ENCODE measurements at regions not wholly inside any gene's neighbourhood (a gene's known extent, or its start where the extent isn't known, plus 50 kb on each side); places are given as distances from the start of the nearest gene placed in this dataset.

GRCh38 chr11:11789735-11790369 lies 51.9 kb upstream of the USP47 start:
- DNase-seq (ENCODE audit: low read depth, low spot score), result peak; percentile 51
- in situ Hi-C loops (cut with HindIII; ENCODE audit: low pct_unique_long_range_greater_than_20kb, low sequenced_read_pairs), result no loop called here

GRCh38 chr11:11788063-11788710 lies 53.6 kb upstream of the USP47 start:
- no peak for DNase-seq (ENCODE audit: low read depth, low spot score)
- in situ Hi-C loops (cut with HindIII; ENCODE audit: low pct_unique_long_range_greater_than_20kb, low sequenced_read_pairs), result no loop called here

- in situ Hi-C loops (cut with HindIII; ENCODE audit: low pct_unique_long_range_greater_than_20kb, low sequenced_read_pairs), result no loop called here
- peak; percentile 77 for DNase-seq (ENCODE audit: low read depth, low spot score)
Measured at GRCh38 chr11:11787305-11788062, 54.3 kb upstream of the USP47 start.

DNA sequence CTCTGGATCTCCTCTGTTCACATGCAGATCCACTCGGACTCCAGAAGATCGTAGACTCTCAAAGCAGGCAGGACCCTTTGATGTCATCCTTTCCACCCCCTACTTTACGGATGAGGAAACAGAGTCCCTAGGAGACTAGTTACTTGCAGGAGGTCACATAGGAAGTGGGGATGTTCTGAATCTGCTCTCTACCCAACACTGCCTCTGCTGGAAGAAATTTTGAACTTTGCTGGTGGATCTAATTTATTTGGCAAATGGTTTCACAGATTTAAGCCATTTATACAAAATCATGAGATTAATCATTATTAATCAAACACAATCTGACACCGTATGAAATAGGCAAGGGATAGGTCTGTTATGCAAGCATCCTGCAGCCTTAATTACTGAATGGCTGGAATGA lies 55.0 kb upstream of the USP47 start:
- DNase-seq (ENCODE audit: low read depth, low spot score), result peak; percentile 47
- in situ Hi-C loops (cut with HindIII; ENCODE audit: low pct_unique_long_range_greater_than_20kb, low sequenced_read_pairs), result no loop called here

- in situ Hi-C loops (cut with HindIII; ENCODE audit: low pct_unique_long_range_greater_than_20kb, low sequenced_read_pairs), result no loop called here
- DNase-seq (ENCODE audit: low read depth, low spot score), result no peak
Measured at GRCh38 chr11:11786234-11786633, 55.5 kb upstream of the USP47 start.

- in situ Hi-C loops (cut with HindIII; ENCODE audit: low pct_unique_long_range_greater_than_20kb, low sequenced_read_pairs), result no loop called here
- DNase-seq (ENCODE audit: low read depth, low spot score), result no peak
Measured at GRCh38 chr11:11782532-11783110, 59.2 kb upstream of the USP47 start.

DNA sequence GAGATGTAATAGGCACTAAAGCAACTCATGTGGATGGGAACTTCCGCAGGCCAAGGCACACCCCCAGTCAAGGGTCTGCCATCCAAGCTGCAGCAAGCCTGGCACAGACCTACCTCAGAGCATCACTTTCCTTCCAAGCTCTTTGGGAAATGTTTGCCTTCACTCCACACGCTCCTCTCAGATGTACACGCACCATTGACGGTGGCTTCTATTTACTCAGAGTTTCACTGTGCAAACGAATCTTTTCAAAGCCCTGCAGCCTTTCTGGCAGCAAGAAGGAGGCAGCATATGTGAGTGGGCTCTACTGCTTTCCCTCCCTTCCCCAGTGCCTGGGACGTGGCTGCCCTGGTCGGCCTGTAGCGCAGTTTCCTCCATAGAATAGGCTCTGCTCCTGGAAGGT lies 60.9 kb upstream of the USP47 start:
- no peak for DNase-seq (ENCODE audit: low read depth, low spot score)
- in situ Hi-C loops (cut with HindIII; ENCODE audit: low pct_unique_long_range_greater_than_20kb, low sequenced_read_pairs), result no loop called here

GRCh38 chr11:11779975-11780374 lies 61.8 kb upstream of the USP47 start:
- no peak for DNase-seq (ENCODE audit: low read depth, low spot score)
- in situ Hi-C loops (cut with HindIII; ENCODE audit: low pct_unique_long_range_greater_than_20kb, low sequenced_read_pairs), result no loop called here

DNA sequence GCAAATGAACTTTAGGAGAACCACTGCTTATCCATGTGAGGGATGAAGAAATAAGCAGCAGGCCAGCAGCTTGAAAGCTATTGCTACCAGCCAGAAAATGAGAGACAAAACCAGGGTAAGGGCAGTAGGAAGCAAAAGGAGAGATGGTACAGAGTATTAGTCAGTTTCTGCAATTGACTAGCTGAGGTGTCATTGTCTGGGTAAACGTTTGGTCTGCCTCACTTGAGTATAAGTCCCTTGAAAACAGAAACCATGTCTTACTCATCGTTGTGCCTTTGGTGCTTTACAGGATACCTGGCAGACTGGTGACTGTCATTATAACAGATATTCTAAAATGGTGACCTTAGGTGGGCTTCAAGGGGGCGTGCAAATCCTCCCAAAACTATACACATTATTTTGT lies 63.9 kb upstream of the USP47 start:
- in situ Hi-C loops (cut with HindIII; ENCODE audit: low pct_unique_long_range_greater_than_20kb, low sequenced_read_pairs), result no loop called here
- DNase-seq (ENCODE audit: low read depth, low spot score), result no peak

- in situ Hi-C loops (cut with HindIII; ENCODE audit: low pct_unique_long_range_greater_than_20kb, low sequenced_read_pairs), result no loop called here
- DNase-seq (ENCODE audit: low read depth, low spot score), result no peak
Measured at GRCh38 chr11:11776714-11777113, 65.1 kb upstream of the USP47 start.

DNA sequence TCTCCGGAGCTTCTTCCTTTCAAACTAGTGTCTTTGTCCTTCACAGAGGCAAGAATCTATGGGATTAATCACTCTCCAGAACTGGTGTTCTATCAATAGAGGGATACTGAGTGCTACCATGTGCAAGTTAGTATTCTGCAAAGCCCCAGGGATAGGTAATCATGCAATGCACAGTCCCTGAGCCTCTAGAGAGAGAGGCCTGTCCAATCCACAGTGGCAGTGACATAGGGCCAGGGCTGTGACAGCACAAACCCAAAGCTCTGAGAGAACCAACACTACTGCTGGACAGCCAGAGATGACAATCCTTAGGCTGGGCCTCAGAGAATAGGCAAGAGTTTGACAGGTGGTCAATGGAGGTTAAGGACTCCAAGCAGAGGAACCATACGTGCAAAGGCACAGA lies 66.8 kb upstream of the USP47 start:
- in situ Hi-C loops (cut with HindIII; ENCODE audit: low pct_unique_long_range_greater_than_20kb, low sequenced_read_pairs), result no loop called here
- no peak for DNase-seq (ENCODE audit: low read depth, low spot score)

DNA sequence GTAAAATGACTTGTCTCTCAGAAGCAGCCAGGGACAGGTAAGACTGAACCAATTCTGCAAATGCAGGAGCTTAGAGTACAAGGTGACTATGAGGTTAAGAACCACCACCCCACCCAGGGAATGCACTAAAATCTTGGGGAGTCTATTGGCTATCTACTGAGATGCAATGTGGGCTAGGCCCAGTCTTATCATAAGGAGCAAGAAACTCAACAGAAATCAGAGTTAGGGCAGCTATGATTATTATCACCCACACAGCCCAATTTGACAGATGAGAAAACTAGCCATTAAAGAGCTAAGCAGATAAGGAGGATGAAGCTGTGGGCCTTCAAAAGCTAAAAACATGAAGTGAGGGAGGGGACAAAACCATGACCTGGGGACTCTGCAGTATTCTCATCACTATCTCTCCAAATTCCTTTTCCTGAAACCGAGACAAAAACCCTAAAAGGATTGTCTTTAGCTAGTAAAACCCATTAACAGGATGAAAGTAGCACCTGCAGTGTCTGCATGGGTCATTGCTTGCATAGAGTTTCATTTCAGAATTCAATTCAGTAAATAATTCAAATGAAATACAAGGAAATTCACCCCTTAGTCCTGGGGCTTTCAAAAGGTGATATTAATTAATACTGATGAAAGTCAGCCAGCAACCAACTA lies 68.8 kb upstream of the USP47 start:
- in situ Hi-C loops (cut with HindIII; ENCODE audit: low pct_unique_long_range_greater_than_20kb, low sequenced_read_pairs), result no loop called here
- no peak for DNase-seq (ENCODE audit: low read depth, low spot score)

GRCh38 chr11:11770921-11771486 lies 70.8 kb upstream of the USP47 start:
- in situ Hi-C loops (cut with HindIII; ENCODE audit: low pct_unique_long_range_greater_than_20kb, low sequenced_read_pairs), result no loop called here
- DNase-seq (ENCODE audit: low read depth, low spot score), result no peak

GRCh38 chr11:11770296-11770695 lies 71.5 kb upstream of the USP47 start:
- DNase-seq (ENCODE audit: low read depth, low spot score), result no peak
- in situ Hi-C loops (cut with HindIII; ENCODE audit: low pct_unique_long_range_greater_than_20kb, low sequenced_read_pairs), result no loop called here

- in situ Hi-C loops (cut with HindIII; ENCODE audit: low pct_unique_long_range_greater_than_20kb, low sequenced_read_pairs), result no loop called here
- no peak for DNase-seq (ENCODE audit: low read depth, low spot score)
Measured at GRCh38 chr11:11769782-11770181, 72.0 kb upstream of the USP47 start.

DNA sequence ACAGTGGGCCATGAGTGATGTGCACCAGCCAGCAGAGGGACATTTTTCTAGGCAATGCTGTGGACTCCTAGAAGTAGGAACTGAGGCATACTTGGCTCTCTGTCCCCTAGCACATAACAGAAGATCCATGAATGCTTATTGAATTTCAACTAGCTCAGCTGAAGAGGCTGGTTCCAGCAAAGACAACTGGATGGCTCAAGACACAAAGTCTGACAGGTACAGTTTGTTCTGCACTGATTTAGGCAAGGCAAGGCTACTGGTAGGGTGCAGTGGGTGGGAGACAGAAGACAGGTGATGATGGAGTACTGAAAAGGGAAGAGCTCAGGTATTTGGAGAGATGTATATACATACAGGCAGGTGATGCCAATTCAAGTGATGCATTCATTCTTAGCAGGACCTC lies 72.4 kb upstream of the USP47 start:
- no peak for DNase-seq (ENCODE audit: low read depth, low spot score)
- in situ Hi-C loops (cut with HindIII; ENCODE audit: low pct_unique_long_range_greater_than_20kb, low sequenced_read_pairs), result no loop called here

DNA sequence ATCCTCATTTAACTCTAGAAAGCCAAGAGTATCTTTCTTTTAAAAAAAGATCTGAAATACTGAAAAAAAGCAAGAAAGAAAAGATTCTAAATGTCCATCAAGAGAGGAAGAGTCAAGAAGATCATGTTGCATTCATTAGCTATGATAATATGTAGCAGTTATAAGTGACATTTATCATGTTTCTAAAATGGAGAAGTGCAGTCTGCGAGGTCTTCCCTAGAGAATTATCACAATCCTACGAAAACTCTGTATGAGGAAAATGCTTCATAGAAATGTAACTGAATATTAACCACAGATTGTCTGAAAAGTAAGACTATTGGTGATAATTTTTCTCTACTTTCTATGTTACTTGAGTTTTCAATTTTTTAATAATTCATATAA lies 77.4 kb upstream of the USP47 start:
- in situ Hi-C loops (cut with HindIII; ENCODE audit: low pct_unique_long_range_greater_than_20kb, low sequenced_read_pairs), result no loop called here
- DNase-seq (ENCODE audit: low read depth, low spot score), result no peak

Data from SK-MEL-5 (cell line).